ENCODE measurements at regions not wholly inside any gene's neighbourhood (a gene's known extent, or its start where the extent isn't known, plus 50 kb on each side); places are given as distances from the start of the nearest gene placed in this dataset.

GRCh38 chr2:226001716-226002115 is 602.2 kb downstream of the NYAP2 start:
- no peaks in the 10 kb centered on the region for H3K79me2 ChIP-seq
- no peaks in the 10 kb centered on the region for H3K27me3 ChIP-seq (ENCODE audit: control insufficient read depth, insufficient read depth, low read length)
- H3K9ac ChIP-seq: no peak overlapping the region
- H3K4me2 ChIP-seq (ENCODE audit: low read length): no peak overlapping the region
- H3K36me3 ChIP-seq (ENCODE audit: control insufficient read depth, insufficient read depth, low read length): no peaks in the 10 kb centered on the region
- no peak for TF ChIP-seq CTCF (IDR thresholded peaks at IDR 0.05)
- H3K4me1 ChIP-seq: no peaks in the 10 kb centered on the region
- H2AFZ ChIP-seq: no peak overlapping the region
- no peak overlapping the region for H3K4me3 ChIP-seq (ENCODE audit: low read depth, low read length)
- no peaks in the 10 kb centered on the region for H3K9me3 ChIP-seq (ENCODE audit: control insufficient read depth, low read length)
- H3K27ac ChIP-seq: no peak overlapping the region

- Histone ChIP-seq H3K79me2 (no peaks in the 10 kb centered on the region), H3K4me2 (ENCODE audit: low read length) (no peak overlapping the region), H2AFZ (no peak overlapping the region), H3K36me3 (ENCODE audit: control insufficient read depth, insufficient read depth, low read length) (no peaks in the 10 kb centered on the region), H3K4me1 (no peaks in the 10 kb centered on the region), H3K27me3 (ENCODE audit: control insufficient read depth, insufficient read depth, low read length) (no peaks in the 10 kb centered on the region), H3K9ac (no peak overlapping the region), H3K4me3 (ENCODE audit: low read depth, low read length) (no peak overlapping the region), H3K9me3 (ENCODE audit: control insufficient read depth, low read length) (no peaks in the 10 kb centered on the region), H3K27ac (no peak overlapping the region)
- no peak for TF ChIP-seq CTCF (IDR thresholded peaks at IDR 0.05)
Measured at GRCh38 chr2:225999692-226000091, 600.2 kb downstream of the NYAP2 start.

GRCh38 chr2:225998653-225999052 is 599.1 kb downstream of the NYAP2 start:
- Histone ChIP-seq H3K79me2 (no peaks in the 10 kb centered on the region), H3K36me3 (ENCODE audit: control insufficient read depth, insufficient read depth, low read length) (no peaks in the 10 kb centered on the region), H3K9ac (no peak overlapping the region), H2AFZ (no peak overlapping the region), H3K4me2 (ENCODE audit: low read length) (no peak overlapping the region), H3K4me3 (ENCODE audit: low read depth, low read length) (no peak overlapping the region), H3K4me1 (no peaks in the 10 kb centered on the region), H3K9me3 (ENCODE audit: control insufficient read depth, low read length) (no peaks in the 10 kb centered on the region), H3K27me3 (ENCODE audit: control insufficient read depth, insufficient read depth, low read length) (no peaks in the 10 kb centered on the region), H3K27ac (no peak overlapping the region)
- no peak for TF ChIP-seq CTCF (IDR thresholded peaks at IDR 0.05)

- no peaks in the 10 kb centered on the region for H3K36me3 ChIP-seq (ENCODE audit: control insufficient read depth, insufficient read depth, low read length)
- no peaks in the 10 kb centered on the region for H3K4me1 ChIP-seq
- H2AFZ ChIP-seq: no peak overlapping the region
- H3K9me3 ChIP-seq (ENCODE audit: control insufficient read depth, low read length): no peaks in the 10 kb centered on the region
- H3K27me3 ChIP-seq (ENCODE audit: control insufficient read depth, insufficient read depth, low read length): no peaks in the 10 kb centered on the region
- no peak for TF ChIP-seq CTCF (IDR thresholded peaks at IDR 0.05)
- no peak overlapping the region for H3K9ac ChIP-seq
- no peak overlapping the region for H3K4me3 ChIP-seq (ENCODE audit: low read depth, low read length)
- no peak overlapping the region for H3K27ac ChIP-seq
- no peak overlapping the region for H3K4me2 ChIP-seq (ENCODE audit: low read length)
- no peaks in the 10 kb centered on the region for H3K79me2 ChIP-seq
Measured at GRCh38 chr2:225998116-225998515, 598.6 kb downstream of the NYAP2 start.

- H3K4me1 ChIP-seq: no peaks in the 10 kb centered on the region
- TF ChIP-seq CTCF (IDR thresholded peaks at IDR 0.05): no peak
- H3K4me3 ChIP-seq (ENCODE audit: low read depth, low read length): no peak overlapping the region
- no peak overlapping the region for H3K4me2 ChIP-seq (ENCODE audit: low read length)
- H3K9ac ChIP-seq: no peak overlapping the region
- no peaks in the 10 kb centered on the region for H3K9me3 ChIP-seq (ENCODE audit: control insufficient read depth, low read length)
- no peak overlapping the region for H3K27ac ChIP-seq
- no peaks in the 10 kb centered on the region for H3K27me3 ChIP-seq (ENCODE audit: control insufficient read depth, insufficient read depth, low read length)
- H2AFZ ChIP-seq: no peak overlapping the region
- H3K36me3 ChIP-seq (ENCODE audit: control insufficient read depth, insufficient read depth, low read length): no peaks in the 10 kb centered on the region
- H3K79me2 ChIP-seq: no peaks in the 10 kb centered on the region
Measured at GRCh38 chr2:225996462-225996828, 596.9 kb downstream of the NYAP2 start.
